Mesothelial cell of epicardium (in vitro differentiated cells): ENCODE measurements at regions not wholly inside any gene's neighbourhood (a gene's known extent, or its start where the extent isn't known, plus 50 kb on each side); places are given as distances from the start of the nearest gene placed in this dataset.

Experiments used
- DNase-seq, 2 experiments: peaks; one replicate each; pipeline ENCODE4 v3.0.0; 2021; ENCODE audit warnings: low spot score in 2 of 2; ENCODE audit not compliant: unreplicated experiment in 2 of 2
- H3K27ac Mint-ChIP-seq: 2 replicates; pipeline ENCODE4 v1.8.0; 2021; ENCODE audit warnings: mixed read lengths
- H3K27me3 Mint-ChIP-seq: 2 replicates; pipeline ENCODE4 v1.8.0; 2021; ENCODE audit warnings: low read depth, mixed read lengths
- H3K36me3 Mint-ChIP-seq: 2 replicates; pipeline ENCODE4 v1.8.0; 2021; ENCODE audit warnings: mixed read lengths
- H3K4me1 Mint-ChIP-seq: 2 replicates; pipeline ENCODE4 v1.8.0; 2021; ENCODE audit warnings: mixed read lengths
- H3K4me3 Mint-ChIP-seq: 2 replicates; pipeline ENCODE4 v1.8.0; 2021; ENCODE audit warnings: mild to moderate bottlenecking, moderate library complexity, mixed read lengths
- H3K9me3 Mint-ChIP-seq: 2 replicates; pipeline ENCODE4 v1.8.0; 2021; ENCODE audit warnings: mixed read lengths
- TF ChIP-seq, protein P1 (sequence below): fragments of 200-600 bp; sonication (generic); IDR thresholded peaks from one replicate; pipeline ENCODE4 v1.5.0; 2021; ENCODE audit warnings: antibody characterized with exemption; ENCODE audit not compliant: unreplicated experiment

DNA sequence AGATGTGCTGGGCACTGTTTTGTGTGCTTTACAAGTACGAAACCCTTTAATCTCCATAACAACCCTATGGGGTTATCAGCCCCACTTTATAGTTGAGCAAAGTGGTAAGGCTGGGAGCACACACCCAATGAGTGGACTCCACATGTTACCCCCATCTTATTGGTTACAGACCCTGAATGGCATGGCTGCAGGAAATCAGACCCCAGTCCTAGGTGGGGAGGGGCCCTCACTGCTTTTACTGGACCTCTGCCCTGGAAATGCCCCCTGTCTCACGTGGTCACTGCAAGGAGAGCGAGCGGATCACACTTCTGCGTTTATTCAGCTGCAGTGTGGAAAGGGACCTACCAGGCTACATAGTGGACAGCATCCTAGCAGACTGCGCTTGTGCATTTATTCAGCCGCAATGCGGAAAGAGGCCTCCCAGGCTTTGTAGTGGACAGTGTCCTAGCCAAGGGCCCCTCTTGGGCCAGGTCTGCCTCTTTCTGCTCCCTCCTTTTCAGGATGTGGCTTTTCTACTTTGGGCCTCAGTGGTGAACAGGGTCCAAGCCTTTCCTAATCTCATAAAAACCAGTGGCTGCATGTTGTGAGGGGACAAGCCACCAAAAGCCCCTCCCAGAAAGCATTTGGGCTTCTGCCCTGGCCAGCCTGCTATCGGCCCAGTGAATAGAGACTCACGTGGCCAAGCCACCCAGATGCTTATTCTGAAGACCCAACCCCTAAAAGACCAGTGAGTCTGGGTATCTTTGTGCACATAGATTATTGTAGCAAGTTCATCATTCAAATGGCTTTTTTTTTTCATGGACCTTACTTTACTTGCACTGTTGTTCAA lies 405.7 kb upstream of the RNF32 start:
- Mint-ChIP-seq H3K36me3 (no peaks in the 10 kb centered on the region), H3K4me1 (no peaks in the 10 kb centered on the region), H3K4me3 (no peak overlapping the region), H3K27ac (no peak overlapping the region), H3K27me3 (no peaks in the 10 kb centered on the region), H3K9me3 (no peaks in the 10 kb centered on the region)
- TF ChIP-seq, protein P1, sequence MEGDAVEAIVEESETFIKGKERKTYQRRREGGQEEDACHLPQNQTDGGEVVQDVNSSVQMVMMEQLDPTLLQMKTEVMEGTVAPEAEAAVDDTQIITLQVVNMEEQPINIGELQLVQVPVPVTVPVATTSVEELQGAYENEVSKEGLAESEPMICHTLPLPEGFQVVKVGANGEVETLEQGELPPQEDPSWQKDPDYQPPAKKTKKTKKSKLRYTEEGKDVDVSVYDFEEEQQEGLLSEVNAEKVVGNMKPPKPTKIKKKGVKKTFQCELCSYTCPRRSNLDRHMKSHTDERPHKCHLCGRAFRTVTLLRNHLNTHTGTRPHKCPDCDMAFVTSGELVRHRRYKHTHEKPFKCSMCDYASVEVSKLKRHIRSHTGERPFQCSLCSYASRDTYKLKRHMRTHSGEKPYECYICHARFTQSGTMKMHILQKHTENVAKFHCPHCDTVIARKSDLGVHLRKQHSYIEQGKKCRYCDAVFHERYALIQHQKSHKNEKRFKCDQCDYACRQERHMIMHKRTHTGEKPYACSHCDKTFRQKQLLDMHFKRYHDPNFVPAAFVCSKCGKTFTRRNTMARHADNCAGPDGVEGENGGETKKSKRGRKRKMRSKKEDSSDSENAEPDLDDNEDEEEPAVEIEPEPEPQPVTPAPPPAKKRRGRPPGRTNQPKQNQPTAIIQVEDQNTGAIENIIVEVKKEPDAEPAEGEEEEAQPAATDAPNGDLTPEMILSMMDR, result no peak
- peak in 1 of 2 experiments; percentile 21 for DNase-seq

DNA sequence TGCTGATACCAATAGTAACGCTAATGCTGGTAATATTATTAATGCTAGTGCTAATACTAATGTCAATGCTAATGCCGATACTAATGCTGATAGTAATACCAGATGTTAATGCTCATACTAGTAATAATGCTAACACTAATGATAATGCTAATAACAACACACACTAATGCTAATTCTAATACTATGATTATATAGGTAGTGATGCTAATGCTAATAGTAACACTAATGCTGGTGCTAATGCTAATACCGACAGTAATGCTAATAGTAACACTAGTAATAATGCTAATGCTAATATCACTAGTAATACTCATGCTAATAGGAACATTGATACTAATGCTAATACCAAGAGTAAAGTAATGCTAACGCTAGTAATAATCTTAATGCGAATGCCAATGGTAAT lies 406.4 kb upstream of the RNF32 start:
- Mint-ChIP-seq H3K27me3 (no peaks in the 10 kb centered on the region), H3K36me3 (no peaks in the 10 kb centered on the region), H3K4me1 (no peaks in the 10 kb centered on the region), H3K9me3 (no peaks in the 10 kb centered on the region), H3K27ac (no peak overlapping the region), H3K4me3 (no peak overlapping the region)
- TF ChIP-seq, protein P1, result no peak
- no peak for DNase-seq

DNA sequence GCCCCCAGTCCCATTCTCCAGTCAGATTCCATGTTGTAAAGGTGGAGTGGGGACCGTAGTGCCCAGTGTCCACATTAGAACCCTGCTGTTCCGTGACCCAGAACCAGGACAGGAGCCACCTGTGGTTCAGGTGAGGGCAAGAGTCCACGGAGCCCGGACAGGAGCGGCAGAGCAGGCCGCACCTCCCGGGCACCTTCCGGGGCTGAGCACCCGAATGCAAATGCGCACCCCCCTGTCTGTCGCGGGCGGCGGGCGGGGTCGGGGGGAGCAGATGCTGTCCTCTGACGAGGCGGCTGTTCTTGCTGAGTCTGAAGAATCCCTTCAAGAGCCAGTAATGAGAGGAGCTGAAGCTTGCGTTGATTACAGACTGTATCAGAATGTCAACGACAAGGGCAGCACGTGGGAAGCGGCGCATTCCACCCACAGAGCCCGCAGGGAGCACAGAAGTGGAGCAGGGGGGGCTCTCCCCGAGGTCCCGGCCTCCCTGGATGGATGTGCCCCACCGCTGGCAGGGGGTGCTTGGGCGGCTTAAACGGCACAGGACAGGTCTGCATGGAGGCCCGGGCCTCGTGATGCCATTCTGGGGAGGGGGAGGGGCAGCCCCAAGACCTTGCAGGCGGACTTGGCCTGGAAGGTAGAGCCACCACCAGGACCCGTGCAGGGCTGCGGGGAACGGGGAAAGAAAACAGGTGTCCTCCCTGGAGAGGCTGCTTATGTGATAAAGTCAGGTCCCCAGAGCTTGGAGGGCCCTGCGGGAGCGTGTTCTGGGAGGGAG lies 407.5 kb upstream of the RNF32 start:
- DNase-seq, result peak in 1 of 2 experiments; percentile 34
- H3K9me3 Mint-ChIP-seq, result no peaks in the 10 kb centered on the region
- no peak overlapping the region for H3K4me3 Mint-ChIP-seq
- H3K27ac Mint-ChIP-seq, result no peak overlapping the region
- H3K36me3 Mint-ChIP-seq, result no peaks in the 10 kb centered on the region
- no peaks in the 10 kb centered on the region for H3K27me3 Mint-ChIP-seq
- TF ChIP-seq, protein P1, result no peak
- no peaks in the 10 kb centered on the region for H3K4me1 Mint-ChIP-seq

DNA sequence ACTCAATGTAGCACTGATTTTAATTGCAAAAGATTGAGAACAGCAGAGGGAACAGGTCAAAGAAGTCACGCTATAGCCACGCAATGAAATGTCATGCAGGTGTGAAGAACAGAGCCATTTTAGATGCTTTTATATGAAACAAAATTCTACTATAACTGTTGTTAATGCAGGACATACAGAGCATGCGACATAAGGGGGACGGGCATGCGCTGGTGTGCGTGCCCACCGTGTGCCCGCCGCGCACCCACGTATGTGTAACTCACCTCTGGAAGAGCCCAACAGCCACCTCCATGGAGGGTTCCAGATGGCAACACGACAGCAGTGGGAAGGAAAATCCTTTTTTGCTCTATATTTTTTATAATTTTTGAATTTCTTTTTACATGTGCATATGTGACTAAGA lies 410.0 kb upstream of the RNF32 start:
- TF ChIP-seq, protein P1, result no peak

DNA sequence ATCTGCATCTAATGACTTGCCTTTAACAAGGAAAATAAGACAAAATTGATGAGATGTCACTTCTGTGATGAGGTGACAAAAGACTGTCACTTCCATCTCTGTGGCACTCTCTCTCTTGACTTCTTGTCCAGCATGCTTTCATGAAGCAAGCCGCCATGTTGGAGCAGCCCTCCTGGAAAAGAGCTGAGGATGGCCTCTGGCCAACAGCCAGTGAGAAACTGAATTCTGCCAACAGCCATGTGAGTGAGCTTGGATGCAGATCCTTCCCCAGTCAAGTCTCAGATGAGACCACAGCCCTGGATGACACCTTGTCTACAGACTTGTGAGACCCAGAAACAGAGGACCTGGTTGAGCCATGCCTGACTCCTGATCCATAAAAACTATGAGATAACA lies 412.6 kb upstream of the SHH start:
- H3K4me1 Mint-ChIP-seq, result no peaks in the 10 kb centered on the region
- peak in 1 of 2 experiments; percentile 22 for DNase-seq

More for the DNA sequence above, 410.0 kb upstream of the RNF32 start:
- H3K27me3 Mint-ChIP-seq, result no peaks in the 10 kb centered on the region
- H3K4me1 Mint-ChIP-seq, result no peaks in the 10 kb centered on the region
- H3K4me3 Mint-ChIP-seq, result no peak overlapping the region
- H3K9me3 Mint-ChIP-seq, result peaks cover 6% of the 10 kb centered on the region
- peak in 1 of 2 experiments; percentile 17 for DNase-seq
- H3K36me3 Mint-ChIP-seq, result no peaks in the 10 kb centered on the region
- H3K27ac Mint-ChIP-seq, result no peak overlapping the region

More for the DNA sequence above, 412.6 kb upstream of the SHH start:
- no peak overlapping the region for H3K27ac Mint-ChIP-seq
- H3K4me3 Mint-ChIP-seq, result no peak overlapping the region
- no peaks in the 10 kb centered on the region for H3K36me3 Mint-ChIP-seq
- H3K27me3 Mint-ChIP-seq, result peaks cover 2% of the 10 kb centered on the region
- TF ChIP-seq, protein P1, result no peak
- peaks cover 6% of the 10 kb centered on the region for H3K9me3 Mint-ChIP-seq
